Common myeloid progenitor, CD34-positive (primary cell): ENCODE measurements at regions not wholly inside any gene's neighbourhood (a gene's known extent, or its start where the extent isn't known, plus 50 kb on each side); places are given as distances from the start of the nearest gene placed in this dataset.
"Not testable (repeated sequence)": the region's sequence is repeated elsewhere in the genome, so short reads cannot be mapped to it uniquely, and the experiment has no call there.

Experiments used
- CTCF ChIA-PET: fragments of 350-600 bp; sonication (Branson Sonifier 250); formaldehyde crosslinking; loops from one replicate; lab custom pipeline; 2021; ENCODE audit warnings: antibody characterized with exemption; lab: Charles Lee
- POLR2A ChIA-PET: fragments of 350-600 bp; sonication (Branson Sonifier 250); formaldehyde crosslinking; loops from one replicate; lab custom pipeline; 2021; ENCODE audit warnings: antibody characterized with exemption; lab: Charles Lee
- DNase-seq, 3 donors: peaks; one replicate each; pipeline versions ENCODE4 v3.0.0 to v3.0.0-alpha.2; 2013
- H3K27ac ChIP-seq, 2 experiments: 1 replicate in 1 of 2; 2 replicates in 1 of 2; pipeline ENCODE4 v1.7.0; 2013; ENCODE audit warnings: inconsistent platforms in 2 of 2, low read length in 2 of 2, mild to moderate bottlenecking in 2 of 2, low read depth in 1 of 2, moderate library complexity in 1 of 2; ENCODE audit not compliant: severe bottlenecking in 2 of 2, insufficient read depth in 1 of 2, poor library complexity in 1 of 2
- H3K27me3 ChIP-seq, 5 experiments: replicated peaks in 2 of 5; 1 replicate in 3 of 5; 2 replicates in 2 of 5; pipeline versions ENCODE4 v1.6.1 to v1.7.0; 2013; ENCODE audit warnings: low read length in 4 of 5, mild to moderate bottlenecking in 2 of 5, moderate library complexity in 2 of 5, inconsistent platforms in 1 of 5; ENCODE audit not compliant: insufficient read depth in 5 of 5, control insufficient read depth in 4 of 5
- H3K36me3 ChIP-seq, 4 experiments: 1 replicate in 2 of 4; 2 replicates in 2 of 4; pipeline versions ENCODE4 v1.6.1 to v1.7.0; 2013; ENCODE audit warnings: low read length in 3 of 4, control low read depth in 1 of 4, mild to moderate bottlenecking in 1 of 4; ENCODE audit not compliant: control insufficient read depth in 4 of 4, insufficient read depth in 4 of 4
- H3K4me1 ChIP-seq, 4 experiments: 1 replicate in 3 of 4; 2 replicates in 1 of 4; pipeline versions ENCODE4 v1.6.1 to v1.7.1; 2013; ENCODE audit warnings: low read length in 3 of 4, mild to moderate bottlenecking in 3 of 4, control low read depth in 1 of 4, inconsistent platforms in 1 of 4, moderate library complexity in 1 of 4; ENCODE audit not compliant: control insufficient read depth in 4 of 4, insufficient read depth in 4 of 4; ENCODE audit errors: control extremely low read depth in 1 of 4
- H3K4me3 ChIP-seq, 7 experiments: 1 replicate in 4 of 7; 2 replicates in 3 of 7; pipeline versions ENCODE4 v1.5.1 to v1.7.0; 2013; ENCODE audit warnings: mild to moderate bottlenecking in 7 of 7, low read length in 6 of 7, moderate library complexity in 6 of 7, inconsistent platforms in 2 of 7, low read depth in 2 of 7, control low read depth in 1 of 7; ENCODE audit not compliant: insufficient read depth in 4 of 7, control insufficient read depth in 1 of 7; ENCODE audit errors: extremely low read depth in 1 of 7
- H3K9me3 ChIP-seq, 5 experiments: 1 replicate in 4 of 5; 2 replicates in 1 of 5; pipeline versions ENCODE4 v1.6.1 to v1.7.1; 2013; ENCODE audit warnings: low read length in 4 of 5, mild to moderate bottlenecking in 2 of 5, inconsistent platforms in 1 of 5, low read depth in 1 of 5, moderate library complexity in 1 of 5; ENCODE audit not compliant: control insufficient read depth in 4 of 5, insufficient read depth in 2 of 5; ENCODE audit errors: control extremely low read depth in 1 of 5
- WGBS: methylation state at CpG from one replicate; pipeline ENCODE4 v1.1.5; 2013; ENCODE audit not compliant: insufficient coverage; 5-methylcytosine and 5-hydroxymethylcytosine counted together

- H3K27ac ChIP-seq, H3K36me3 ChIP-seq, H3K4me1 ChIP-seq, DNase-seq, POLR2A ChIA-PET, CTCF ChIA-PET, H3K27me3 ChIP-seq, H3K4me3 ChIP-seq: not testable (repeated sequence)
- 92% methylated on average over 6 of the region's 8 CpGs for WGBS
- peaks cover 0 to 17% (median 10%) of the 10 kb centered on the region in 5 experiments for H3K9me3 ChIP-seq
Measured at GRCh38 chr15:20296261-20296660, 245.3 kb downstream of the GOLGA6L6 start.

- Histone ChIP-seq H3K27me3 (peaks cover 0 to 3% (median 0%) of the 10 kb centered on the region in 5 experiments), H3K36me3 (no peaks in the 10 kb centered on the region), H3K9me3 (peaks cover 0 to 17% (median 10%) of the 10 kb centered on the region in 5 experiments), H3K4me3 (no peak overlapping the region), H3K27ac (no peak overlapping the region), H3K4me1 (no peaks in the 10 kb centered on the region)
- CTCF ChIA-PET: no interaction called here
- POLR2A ChIA-PET: no interaction called here
- WGBS: 83% methylated on average over 35 of the region's 43 CpGs
- no peak for DNase-seq
Measured at GRCh38 chr15:20295238-20295811, 246.3 kb downstream of the GOLGA6L6 start.

- CTCF ChIA-PET: no interaction called here
- Histone ChIP-seq H3K36me3 (no peaks in the 10 kb centered on the region), H3K4me1 (no peaks in the 10 kb centered on the region), H3K27ac (no peak overlapping the region), H3K4me3 (no peak overlapping the region), H3K9me3 (peaks cover 0 to 17% (median 10%) of the 10 kb centered on the region in 5 experiments), H3K27me3 (peaks cover 0 to 3% (median 0%) of the 10 kb centered on the region in 5 experiments)
- DNase-seq: no peak
- POLR2A ChIA-PET: no interaction called here
- WGBS: 71% methylated on average over 77 of the region's 80 CpGs
Measured at GRCh38 chr15:20294651-20295237, 246.9 kb downstream of the GOLGA6L6 start.

GRCh38 chr15:20292422-20293005 is 249.1 kb downstream of the GOLGA6L6 start:
- DNase-seq: not testable (repeated sequence)
- 61% methylated on average over 5 of the region's 5 CpGs for WGBS

GRCh38 chr15:20291616-20292015 is 250.0 kb downstream of the GOLGA6L6 start:
- H3K9me3 ChIP-seq: peaks cover 0 to 14% (median 10%) of the 10 kb centered on the region in 5 experiments
- H3K4me3 ChIP-seq, H3K27me3 ChIP-seq, H3K27ac ChIP-seq, CTCF ChIA-PET, H3K4me1 ChIP-seq, POLR2A ChIA-PET, H3K36me3 ChIP-seq, DNase-seq: not testable (repeated sequence)
- WGBS: 77% methylated on average over 5 of the region's 7 CpGs

More at GRCh38 chr15:20292422-20293005, 249.1 kb downstream of the GOLGA6L6 start:
- POLR2A ChIA-PET, H3K36me3 ChIP-seq, CTCF ChIA-PET, H3K4me1 ChIP-seq, H3K27me3 ChIP-seq, H3K4me3 ChIP-seq, H3K27ac ChIP-seq: not testable (repeated sequence)
- peaks cover 0 to 14% (median 10%) of the 10 kb centered on the region in 5 experiments for H3K9me3 ChIP-seq

- H3K27ac ChIP-seq, H3K36me3 ChIP-seq, H3K4me1 ChIP-seq, DNase-seq, H3K4me3 ChIP-seq, H3K27me3 ChIP-seq, POLR2A ChIA-PET, CTCF ChIA-PET: not testable (repeated sequence)
- 87% methylated on average over 9 of the region's 11 CpGs for WGBS
- H3K9me3 ChIP-seq: peaks cover 0 to 14% (median 10%) of the 10 kb centered on the region in 5 experiments
Measured at GRCh38 chr15:20290606-20291005, 251.0 kb downstream of the GOLGA6L6 start.

- CTCF ChIA-PET, H3K4me3 ChIP-seq, H3K27ac ChIP-seq, H3K36me3 ChIP-seq, H3K9me3 ChIP-seq, DNase-seq, H3K27me3 ChIP-seq, H3K4me1 ChIP-seq, POLR2A ChIA-PET: not testable (repeated sequence)
- WGBS: 20% methylated on average over 1 of the region's 4 CpGs
Measured at GRCh38 chr15:20289538-20290103, 252.0 kb downstream of the GOLGA6L6 start.
